ENCODE measurements at regions not wholly inside any gene's neighbourhood (a gene's known extent, or its start where the extent isn't known, plus 50 kb on each side); places are given as distances from the start of the nearest gene placed in this dataset.
A peak's percentile ranks its signal among the peaks of the same experiment; 100 is the strongest.
"Not testable (repeated sequence)": the region's sequence is repeated elsewhere in the genome, so short reads cannot be mapped to it uniquely, and the experiment has no call there.

DNA sequence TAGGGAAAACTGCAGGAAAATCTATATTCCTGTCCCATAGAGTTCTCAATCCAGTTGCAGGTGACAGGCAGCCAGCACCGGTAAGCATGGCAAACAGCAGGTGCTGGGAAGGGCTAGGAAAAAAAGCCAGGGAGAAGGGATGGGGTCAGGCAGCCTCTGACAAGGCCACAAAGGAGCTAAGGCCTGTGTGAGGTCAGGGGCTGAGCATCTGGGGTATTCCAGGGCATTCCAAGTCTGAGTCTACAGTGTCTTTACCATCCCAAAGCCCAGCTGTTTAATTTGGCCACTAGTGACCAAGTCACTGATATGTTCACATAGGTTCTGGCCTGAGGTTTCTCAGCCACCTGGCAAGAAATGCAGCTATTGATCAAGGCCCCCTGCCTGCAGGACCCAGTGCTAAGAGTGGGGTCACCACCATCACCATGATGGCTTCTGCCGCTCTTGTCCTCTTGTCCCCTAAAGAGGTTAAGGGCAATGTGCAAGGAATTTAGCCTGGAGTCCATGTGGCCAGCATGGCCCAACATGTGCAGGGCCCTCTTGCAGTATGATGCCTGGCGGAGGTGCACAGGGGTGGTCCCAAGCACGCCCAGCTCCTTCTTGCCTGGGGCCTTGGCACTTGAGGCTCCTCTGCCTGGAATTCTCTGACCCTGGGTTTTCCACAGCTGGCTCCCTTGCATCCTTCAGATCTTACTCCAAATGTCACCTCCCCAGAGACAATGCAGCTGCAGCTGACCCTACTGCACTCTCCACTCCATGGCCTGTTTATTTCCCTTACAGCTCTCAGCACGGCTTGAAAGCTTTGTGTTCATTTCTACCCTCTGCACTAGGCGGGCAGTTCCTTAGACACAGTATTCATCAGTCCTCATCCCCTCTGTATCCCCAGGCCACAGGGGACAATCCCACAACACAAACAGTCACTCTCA, 213.1 kb downstream of the MSX2 start:
- ChIA-PET CTCF (interaction anchor here (0.6 to 6.6 kb wide), 18 partner anchors 8 to 892 kb away, joined by 3 to 58 read pairs (median 6); partner anchors contain the start of genes DRD1 and NSG2), POLR2A (no interaction called here)
- 63% methylated on average over 6 of the region's 6 CpGs for WGBS (ENCODE audit: missing lambda C conversion rate)
- no peak overlapping the region for H3K27ac ChIP-seq
- no peak for ATAC-seq
- no peaks in the 10 kb centered on the region for H3K9me3 ChIP-seq
- no peak overlapping the region for H3K4me2 ChIP-seq
- no peak for DNase-seq (ENCODE audit: low read depth in 1 of 2, low spot score in 1 of 2)
- no peaks in the 10 kb centered on the region for H3K4me1 ChIP-seq
- no peak for FAIRE-seq
- no peak for TF ChIP-seq BCL3 (IDR thresholded peaks at IDR 0.05)
- no peak for TF ChIP-seq RNF2 (IDR thresholded peaks at IDR 0.05; ENCODE audit: borderline replicate concordance, low read depth)
- no peak for TF ChIP-seq RAD21 (conservative IDR thresholded peaks at IDR 0.05 in 1 of 2, IDR thresholded peaks at IDR 0.05 in 1 of 2)
- TF ChIP-seq HOXB5 (CRISPR knock-in tag; IDR thresholded peaks at IDR 0.05), result no peak
- TF ChIP-seq ELK1 (IDR thresholded peaks at IDR 0.05; ENCODE audit: low read depth, low read length), result no peak
- no peak for TF ChIP-seq EHMT2 (IDR thresholded peaks at IDR 0.05; ENCODE audit: low read depth)
- H3K4me3 ChIP-seq, result no peak overlapping the region

DNA sequence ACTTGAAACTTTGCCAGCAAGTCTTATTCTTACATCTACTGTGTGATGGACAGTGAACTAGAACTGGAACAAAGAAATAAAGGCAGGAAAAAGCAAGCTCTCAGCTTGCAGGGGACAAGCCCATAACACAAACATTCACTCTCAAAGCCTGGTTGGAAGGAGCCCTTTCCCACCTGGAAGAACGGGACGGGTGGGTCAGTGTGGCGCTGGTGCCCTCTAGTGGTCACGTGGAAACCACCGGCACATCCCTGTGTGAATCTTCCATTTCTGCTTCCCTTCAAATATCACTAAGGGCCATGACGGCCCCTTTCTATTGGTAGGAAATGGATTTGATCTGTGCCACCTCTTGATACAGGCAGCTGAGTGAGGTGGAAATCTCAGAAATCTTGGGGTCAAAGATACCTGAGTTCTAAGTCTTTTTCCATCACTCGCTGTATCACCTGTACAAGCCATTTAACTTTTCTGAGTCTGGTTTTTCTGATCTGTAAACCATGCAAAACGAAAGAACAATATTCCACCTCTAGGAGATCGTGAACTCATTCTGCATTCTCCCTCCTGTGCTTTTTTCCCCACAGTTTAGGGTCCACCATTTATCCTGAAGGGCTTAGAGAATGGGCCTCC, 211.6 kb downstream of the MSX2 start:
- Histone ChIP-seq H3K4me2 (no peak overlapping the region), H3K27ac (no peak overlapping the region), H3K9me3 (no peaks in the 10 kb centered on the region), H3K4me1 (no peaks in the 10 kb centered on the region), H3K4me3 (no peak overlapping the region)
- DNase-seq (ENCODE audit: low read depth in 1 of 2, low spot score in 1 of 2), result peak; percentile 57 to 68
- TF ChIP-seq E2F6 (IDR thresholded peaks at IDR 0.05; ENCODE audit: borderline replicate concordance, low read depth) (no peak), RAD21 (conservative IDR thresholded peaks at IDR 0.05 in 1 of 2, IDR thresholded peaks at IDR 0.05 in 1 of 2) (peak; percentile 90 to 91), PHF8 (IDR thresholded peaks at IDR 0.05; ENCODE audit: borderline replicate concordance, low read depth) (no peak), USF2 (IDR thresholded peaks at IDR 0.05) (peak; percentile 34; the same call in 1 of the 2 replicates), CBX8 (IDR thresholded peaks at IDR 0.05) (no peak), SMC3 (IDR thresholded peaks at IDR 0.05) (peak; percentile 81), KDM1A (IDR thresholded peaks at IDR 0.05; ENCODE audit: low read depth) (no peak), HES2 (IDR thresholded peaks at IDR 0.05) (no peak)
- TF ChIP-seq, protein P1, sequence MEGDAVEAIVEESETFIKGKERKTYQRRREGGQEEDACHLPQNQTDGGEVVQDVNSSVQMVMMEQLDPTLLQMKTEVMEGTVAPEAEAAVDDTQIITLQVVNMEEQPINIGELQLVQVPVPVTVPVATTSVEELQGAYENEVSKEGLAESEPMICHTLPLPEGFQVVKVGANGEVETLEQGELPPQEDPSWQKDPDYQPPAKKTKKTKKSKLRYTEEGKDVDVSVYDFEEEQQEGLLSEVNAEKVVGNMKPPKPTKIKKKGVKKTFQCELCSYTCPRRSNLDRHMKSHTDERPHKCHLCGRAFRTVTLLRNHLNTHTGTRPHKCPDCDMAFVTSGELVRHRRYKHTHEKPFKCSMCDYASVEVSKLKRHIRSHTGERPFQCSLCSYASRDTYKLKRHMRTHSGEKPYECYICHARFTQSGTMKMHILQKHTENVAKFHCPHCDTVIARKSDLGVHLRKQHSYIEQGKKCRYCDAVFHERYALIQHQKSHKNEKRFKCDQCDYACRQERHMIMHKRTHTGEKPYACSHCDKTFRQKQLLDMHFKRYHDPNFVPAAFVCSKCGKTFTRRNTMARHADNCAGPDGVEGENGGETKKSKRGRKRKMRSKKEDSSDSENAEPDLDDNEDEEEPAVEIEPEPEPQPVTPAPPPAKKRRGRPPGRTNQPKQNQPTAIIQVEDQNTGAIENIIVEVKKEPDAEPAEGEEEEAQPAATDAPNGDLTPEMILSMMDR (IDR thresholded peaks at IDR 0.05), result peak; percentile 88
- peak; percentile 93 to 97 for ATAC-seq
- WGBS (ENCODE audit: missing lambda C conversion rate), result 13% methylated on average over 9 of the region's 9 CpGs
- POLR2A ChIA-PET, result no interaction called here
- FAIRE-seq, result peak; percentile 49
- CTCF ChIA-PET, result interaction anchor here (0.6 to 6.6 kb wide), 28 partner anchors 9 to 903 kb away, joined by 3 to 58 read pairs (median 4); partner anchors contain the start of gene NSG2

DNA sequence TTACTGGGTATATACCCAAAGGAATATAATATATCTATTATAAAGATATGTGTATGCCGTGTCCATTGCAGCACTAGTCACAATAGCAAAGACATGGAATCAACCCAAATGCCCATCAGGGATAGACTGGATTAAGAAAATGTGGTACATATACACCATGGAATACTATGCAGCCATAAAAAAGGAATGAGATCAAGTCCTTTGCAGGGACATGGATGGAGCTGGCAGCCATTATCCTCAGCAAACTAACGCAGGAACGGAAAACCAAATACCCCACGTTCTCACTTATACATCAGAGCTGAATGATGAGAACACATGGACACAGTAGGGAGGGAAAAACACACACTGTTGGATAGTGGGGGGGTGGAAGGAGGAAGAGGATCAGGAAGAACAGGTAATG, 206.7 kb downstream of the MSX2 start:
- H3K4me2 ChIP-seq; ATAC-seq; H3K9me3 ChIP-seq; CTCF ChIA-PET; H3K4me3 ChIP-seq; H3K4me1 ChIP-seq; DNase-seq (ENCODE audit: low read depth in 1 of 2, low spot score in 1 of 2); H3K27ac ChIP-seq; FAIRE-seq; POLR2A ChIA-PET: not testable (repeated sequence)
- WGBS (ENCODE audit: missing lambda C conversion rate), result 65% methylated on average over 4 of the region's 4 CpGs

Data from A549 (cell line).